H9 (cell line): ENCODE measurements at regions not wholly inside any gene's neighbourhood (a gene's known extent, or its start where the extent isn't known, plus 50 kb on each side); places are given as distances from the start of the nearest gene placed in this dataset.

Experiments used
- DNase-seq: peaks from one replicate; pipeline ENCODE4 v3.0.0-alpha.2; 2017
- H2AFZ ChIP-seq: one replicate; pipeline ENCODE4 v1.6.1; 2013; ENCODE audit warnings: mild to moderate bottlenecking, low read length, control low read depth, moderate library complexity
- H2AK5ac ChIP-seq: 2 replicates; pipeline ENCODE4 v1.6.1; 2013; ENCODE audit warnings: low read length, control low read depth, mixed read lengths; ENCODE audit not compliant: insufficient read length
- H2BK120ac ChIP-seq: one replicate; pipeline ENCODE4 v1.6.1; 2013; ENCODE audit warnings: low read depth, mild to moderate bottlenecking, low read length, control low read depth, inconsistent platforms; ENCODE audit not compliant: poor library complexity, severe bottlenecking
- H2BK12ac ChIP-seq: 2 replicates; pipeline ENCODE4 v1.6.1; 2013; ENCODE audit warnings: low read length, control low read depth, mixed read lengths, low read depth; ENCODE audit not compliant: insufficient read length
- H2BK15ac ChIP-seq: 2 replicates; pipeline ENCODE4 v1.6.1; 2013; ENCODE audit warnings: low read depth, low read length, control low read depth
- H2BK20ac ChIP-seq: one replicate; pipeline ENCODE4 v1.6.1; 2013; ENCODE audit warnings: low read depth, mild to moderate bottlenecking, low read length, control low read depth, inconsistent platforms; ENCODE audit not compliant: poor library complexity, severe bottlenecking
- H2BK5ac ChIP-seq: 2 replicates; pipeline ENCODE4 v1.6.1; 2013; ENCODE audit warnings: low read length, control low read depth, mixed read lengths; ENCODE audit not compliant: insufficient read length
- H3K14ac ChIP-seq: 2 replicates; pipeline ENCODE4 v1.6.1; 2013; ENCODE audit warnings: low read length, control low read depth; ENCODE audit not compliant: insufficient read depth
- H3K18ac ChIP-seq: 2 replicates; pipeline ENCODE4 v1.6.1; 2013; ENCODE audit warnings: low read depth, mild to moderate bottlenecking, mixed read lengths, low read length, control low read depth; ENCODE audit not compliant: insufficient read length
- H3K23ac ChIP-seq: 2 replicates; pipeline ENCODE4 v1.6.1; 2013; ENCODE audit warnings: low read length, control low read depth, mixed read lengths, low read depth; ENCODE audit not compliant: insufficient read length
- H3K23me2 ChIP-seq: 2 replicates; pipeline ENCODE4 v1.6.1; 2013; ENCODE audit warnings: low read depth, mild to moderate bottlenecking, mixed read lengths, low read length, control low read depth; ENCODE audit not compliant: insufficient read length, poor library complexity, severe bottlenecking
- H3K27ac ChIP-seq: 2 replicates; pipeline ENCODE4 v1.5.1; 2013; ENCODE audit warnings: low read length, control low read depth, mixed read lengths, low read depth; ENCODE audit not compliant: insufficient read length
- H3K27me3 ChIP-seq: 2 replicates; pipeline ENCODE4 v1.6.1; 2013; ENCODE audit warnings: low read length, control low read depth, inconsistent platforms; ENCODE audit not compliant: insufficient read depth
- H3K4ac ChIP-seq: 2 replicates; pipeline ENCODE4 v1.6.1; 2013; ENCODE audit warnings: low read depth, mild to moderate bottlenecking, control low read depth, inconsistent platforms, low read length, moderate library complexity
- H3K4me1 ChIP-seq: 2 replicates; pipeline ENCODE4 v1.6.1; 2013; ENCODE audit warnings: low read length, control low read depth, inconsistent platforms; ENCODE audit not compliant: insufficient read depth
- H3K4me2 ChIP-seq: 2 replicates; pipeline ENCODE4 v1.6.1; 2013; ENCODE audit warnings: low read length, control low read depth, mixed read lengths; ENCODE audit not compliant: insufficient read length, insufficient read depth
- H3K56ac ChIP-seq: 2 replicates; pipeline ENCODE4 v1.6.1; 2013; ENCODE audit warnings: low read depth, mild to moderate bottlenecking, mixed read lengths, low read length, control low read depth; ENCODE audit not compliant: insufficient read length
- H3K79me1 ChIP-seq: 2 replicates; pipeline ENCODE4 v1.6.1; 2013; ENCODE audit warnings: low read depth, mild to moderate bottlenecking, moderate library complexity, low read length, control low read depth, inconsistent platforms; ENCODE audit not compliant: insufficient read depth, poor library complexity, severe bottlenecking
- H3K79me2 ChIP-seq: 2 replicates; pipeline ENCODE4 v1.6.1; 2013; ENCODE audit warnings: low read length, control low read depth, inconsistent platforms; ENCODE audit not compliant: insufficient read depth
- H3K9ac ChIP-seq: 2 replicates; pipeline ENCODE4 v1.6.1; 2013; ENCODE audit warnings: low read length, control low read depth, mixed read lengths; ENCODE audit not compliant: insufficient read length; ENCODE audit errors: extremely low read depth
- H3K9me3 ChIP-seq: one replicate; pipeline ENCODE4 v1.6.1; 2013; ENCODE audit warnings: low read depth, low read length, inconsistent platforms; ENCODE audit not compliant: control insufficient read depth
- H3T11ph ChIP-seq: one replicate; pipeline ENCODE4 v1.6.1; 2013; ENCODE audit warnings: mild to moderate bottlenecking, low read length, control low read depth, inconsistent platforms
- H4K20me1 ChIP-seq: one replicate; pipeline ENCODE4 v1.6.1; 2013; ENCODE audit not compliant: control insufficient read depth, insufficient read length, insufficient read depth
- H4K5ac ChIP-seq: 2 replicates; pipeline ENCODE4 v1.6.1; 2013; ENCODE audit warnings: low read depth, mild to moderate bottlenecking, mixed read lengths, low read length, control low read depth; ENCODE audit not compliant: insufficient read length
- H4K8ac ChIP-seq: replicated peaks from 2 replicates; pipeline ENCODE4 v1.6.1; 2013; ENCODE audit warnings: low read length, control low read depth, mixed read lengths, low read depth; ENCODE audit not compliant: insufficient read length
- H4K91ac ChIP-seq: 2 replicates; pipeline ENCODE4 v1.6.1; 2013; ENCODE audit warnings: low read depth, mild to moderate bottlenecking, moderate library complexity, mixed read lengths, low read length, control low read depth; ENCODE audit not compliant: insufficient read length
- H3K27ac Mint-ChIP-seq, 3 experiments: 2 replicates in 2 of 3; 3 replicates in 1 of 3; pipeline ENCODE4 v1.8.0; 2020 to 2021; ENCODE audit warnings: mixed read lengths in 3 of 3, mild to moderate bottlenecking in 1 of 3, moderate library complexity in 1 of 3
- H3K27me3 Mint-ChIP-seq: 2 replicates; pipeline ENCODE4 v1.8.0; 2021; ENCODE audit warnings: low read depth, mild to moderate bottlenecking, moderate library complexity, mixed read lengths
- H3K36me3 Mint-ChIP-seq, 3 experiments: 2 replicates in 2 of 3; 3 replicates in 1 of 3; pipeline ENCODE4 v1.8.0; 2020 to 2021; ENCODE audit warnings: low read depth in 3 of 3, mixed read lengths in 3 of 3; ENCODE audit not compliant: insufficient read depth in 1 of 3
- H3K4me1 Mint-ChIP-seq, 2 experiments: 2 replicates each; pipeline ENCODE4 v1.8.0; 2020; ENCODE audit warnings: mixed read lengths in 2 of 2
- H3K4me3 Mint-ChIP-seq, 2 experiments: 2 replicates in 1 of 2; 3 replicates in 1 of 2; pipeline ENCODE4 v1.8.0; 2020 to 2021; ENCODE audit warnings: mild to moderate bottlenecking in 2 of 2, mixed read lengths in 2 of 2, moderate library complexity in 1 of 2
- H3K9me3 Mint-ChIP-seq, 2 experiments: 2 replicates in 1 of 2; 3 replicates in 1 of 2; pipeline ENCODE4 v1.8.0; 2020; ENCODE audit warnings: mild to moderate bottlenecking in 2 of 2, mixed read lengths in 2 of 2, moderate library complexity in 1 of 2
- WGBS: extraction: QIAGEN DNeasy Blood & Tissue Kit; methylation state at CpG from one replicate; pipeline ENCODE4 v1.1.7; 2013; ENCODE audit warnings: missing lambda C conversion rate, low lambda C conversion rate, mixed read lengths; ENCODE audit not compliant: insufficient read length; ENCODE audit errors: extremely low coverage; 5-methylcytosine and 5-hydroxymethylcytosine counted together
- TF ChIP-seq, protein P1 (sequence below): fragments of 200-600 bp; sonication (generic); conservative IDR thresholded peaks from 3 replicates; pipeline ENCODE4 v1.8.0; 2021; ENCODE audit warnings: antibody characterized with exemption, mild to moderate bottlenecking

DNA sequence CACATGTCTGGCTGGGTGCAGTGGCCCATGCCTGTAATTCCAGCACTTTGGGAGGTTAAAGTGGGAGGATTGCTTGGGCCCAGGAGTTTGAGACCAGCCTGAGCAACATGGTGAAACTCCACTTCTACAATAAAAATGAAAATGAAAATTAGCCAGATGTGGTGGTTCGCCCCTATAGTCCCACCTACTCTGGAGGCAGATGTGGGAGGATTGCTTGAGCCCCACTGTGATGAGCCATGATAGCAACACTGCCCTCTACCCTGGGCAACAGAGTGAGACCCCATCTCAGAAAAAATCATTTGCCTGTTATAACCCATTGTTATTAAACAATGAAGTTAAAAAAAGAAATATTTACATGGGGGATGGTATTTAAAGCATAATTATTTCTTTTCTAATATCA lies 240.1 kb upstream of the ZPLD1 start:
- Histone ChIP-seq H3T11ph (no peak overlapping the region), H3K4ac (no peak overlapping the region), H3K79me1 (no peaks in the 10 kb centered on the region), H3K9me3 (no peaks in the 10 kb centered on the region), H2AFZ (no peak overlapping the region), H2BK15ac (no peak overlapping the region), H2BK12ac (no peak overlapping the region), H3K56ac (no peak overlapping the region), H4K8ac (no peak overlapping the region), H2AK5ac (no peak overlapping the region), H3K79me2 (no peaks in the 10 kb centered on the region), H3K23ac (no peak overlapping the region), H3K27ac (no peak overlapping the region), H2BK120ac (no peak overlapping the region), H2BK5ac (no peak overlapping the region), H3K27me3 (no peaks in the 10 kb centered on the region), H3K14ac (no peak overlapping the region), H3K4me2 (no peak overlapping the region), H3K9ac (no peak overlapping the region), H3K18ac (no peak overlapping the region), H3K23me2 (no peaks in the 10 kb centered on the region), H2BK20ac (no peak overlapping the region), H4K5ac (no peak overlapping the region), H4K20me1 (no peaks in the 10 kb centered on the region), H3K4me1 (no peaks in the 10 kb centered on the region), H4K91ac (no peak overlapping the region)
- H3K9me3 Mint-ChIP-seq, result no peaks in the 10 kb centered on the region
- no CpG with 5 or more reads among the region's 1 CpG for WGBS
- H3K27ac Mint-ChIP-seq, result no peak overlapping the region
- H3K4me3 Mint-ChIP-seq, result no peak overlapping the region
- peaks cover 3 to 8% of the 10 kb centered on the region in 2 experiments; a peak in 1 of 4 replicates for H3K4me1 Mint-ChIP-seq
- DNase-seq, result no peak
- H3K36me3 Mint-ChIP-seq, result no peaks in the 10 kb centered on the region
- H3K27me3 Mint-ChIP-seq, result no peaks in the 10 kb centered on the region
- TF ChIP-seq, protein P1, sequence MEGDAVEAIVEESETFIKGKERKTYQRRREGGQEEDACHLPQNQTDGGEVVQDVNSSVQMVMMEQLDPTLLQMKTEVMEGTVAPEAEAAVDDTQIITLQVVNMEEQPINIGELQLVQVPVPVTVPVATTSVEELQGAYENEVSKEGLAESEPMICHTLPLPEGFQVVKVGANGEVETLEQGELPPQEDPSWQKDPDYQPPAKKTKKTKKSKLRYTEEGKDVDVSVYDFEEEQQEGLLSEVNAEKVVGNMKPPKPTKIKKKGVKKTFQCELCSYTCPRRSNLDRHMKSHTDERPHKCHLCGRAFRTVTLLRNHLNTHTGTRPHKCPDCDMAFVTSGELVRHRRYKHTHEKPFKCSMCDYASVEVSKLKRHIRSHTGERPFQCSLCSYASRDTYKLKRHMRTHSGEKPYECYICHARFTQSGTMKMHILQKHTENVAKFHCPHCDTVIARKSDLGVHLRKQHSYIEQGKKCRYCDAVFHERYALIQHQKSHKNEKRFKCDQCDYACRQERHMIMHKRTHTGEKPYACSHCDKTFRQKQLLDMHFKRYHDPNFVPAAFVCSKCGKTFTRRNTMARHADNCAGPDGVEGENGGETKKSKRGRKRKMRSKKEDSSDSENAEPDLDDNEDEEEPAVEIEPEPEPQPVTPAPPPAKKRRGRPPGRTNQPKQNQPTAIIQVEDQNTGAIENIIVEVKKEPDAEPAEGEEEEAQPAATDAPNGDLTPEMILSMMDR, result no peak
